H1 (cell line): ENCODE measurements at regions not wholly inside any gene's neighbourhood (a gene's known extent, or its start where the extent isn't known, plus 50 kb on each side); places are given as distances from the start of the nearest gene placed in this dataset.

Source experiments
- CTCF ChIA-PET: fragments of 300-600 bp; sonication (Branson Sonifier 250); formaldehyde crosslinking; loops from one replicate; lab custom pipeline; 2021; ENCODE audit not compliant: partially characterized antibody; lab: Charles Lee
- POLR2A ChIA-PET: fragments of 300-600 bp; sonication (Branson Sonifier 250); formaldehyde crosslinking; loops from one replicate; lab custom pipeline; 2021; ENCODE audit warnings: inconsistent platforms; ENCODE audit not compliant: partially characterized antibody; lab: Charles Lee
- DNase-seq, 2 experiments: peaks; one replicate each; pipeline versions ENCODE4 v3.0.0 to v3.0.0-alpha.2; 2010 to 2022; ENCODE audit warnings: low spot score in 2 of 2, low read depth in 1 of 2, mixed read lengths in 1 of 2
- FAIRE-seq: peaks from 2 replicates; lab custom pipeline; 2011; peaks lifted over from hg19 to GRCh38; lab: Jason Lieb, UNC
- H2AFZ ChIP-seq: 2 replicates; pipeline ENCODE4 v1.8.1; 2012; ENCODE audit warnings: low read length, inconsistent platforms
- H2AK5ac ChIP-seq: 2 replicates; pipeline ENCODE4 v1.6.1; 2013; ENCODE audit warnings: low read depth, low read length
- H2BK120ac ChIP-seq: replicated peaks from 2 replicates; pipeline ENCODE3; 2013; ENCODE audit warnings: low read depth, low read length, inconsistent platforms
- H2BK12ac ChIP-seq: 2 replicates; pipeline ENCODE4 v1.6.1; 2013; ENCODE audit warnings: low read depth, low read length
- H2BK15ac ChIP-seq: 2 replicates; pipeline ENCODE4 v1.6.1; 2013; ENCODE audit warnings: low read length
- H2BK20ac ChIP-seq: 2 replicates; pipeline ENCODE4 v1.6.1; 2013; ENCODE audit warnings: low read length
- H2BK5ac ChIP-seq: 2 replicates; pipeline ENCODE4 v1.6.1; 2013; ENCODE audit warnings: low read depth, low read length
- H3K14ac ChIP-seq: 2 replicates; pipeline ENCODE4 v1.6.1; 2013; ENCODE audit warnings: inconsistent platforms; ENCODE audit not compliant: insufficient read length
- H3K18ac ChIP-seq: 2 replicates; pipeline ENCODE4 v1.6.1; 2013; ENCODE audit warnings: low read length; ENCODE audit errors: extremely low read depth
- H3K23ac ChIP-seq: 2 replicates; pipeline ENCODE4 v1.6.1; 2013; ENCODE audit warnings: inconsistent platforms; ENCODE audit not compliant: insufficient read length
- H3K23me2 ChIP-seq: 2 replicates; pipeline ENCODE4 v1.6.1; 2013; ENCODE audit warnings: low read depth, low read length
- H3K27ac ChIP-seq: 2 replicates; pipeline ENCODE4 v1.6.1; 2011; ENCODE audit warnings: low read depth, low read length, inconsistent platforms
- H3K27me3 ChIP-seq, 4 experiments: replicated peaks in 1 of 4; 1 replicate in 1 of 4; 2 replicates in 3 of 4; pipeline versions ENCODE4 v1.6.1 to v1.8.1; 2011 to 2013; ENCODE audit warnings: low read length in 3 of 4, mild to moderate bottlenecking in 3 of 4, inconsistent platforms in 2 of 4, mixed read lengths in 2 of 4, moderate library complexity in 1 of 4; ENCODE audit not compliant: control insufficient read depth in 3 of 4, insufficient read depth in 3 of 4; ENCODE audit errors: extremely low read depth in 1 of 4
- H3K36me3 ChIP-seq, 4 experiments: 2 replicates each; pipeline versions ENCODE4 v1.6.1 to v1.8.1; 2011 to 2013; ENCODE audit warnings: mild to moderate bottlenecking in 4 of 4, low read length in 3 of 4, moderate library complexity in 2 of 4, control low read depth in 1 of 4, inconsistent platforms in 1 of 4; ENCODE audit not compliant: insufficient read depth in 4 of 4, control insufficient read depth in 2 of 4
- H3K4ac ChIP-seq: replicated peaks from 2 replicates; pipeline ENCODE3; 2013; ENCODE audit warnings: low read length, low read depth, mixed read lengths, inconsistent platforms; ENCODE audit not compliant: insufficient read length
- H3K4me1 ChIP-seq, 4 experiments: replicated peaks in 1 of 4; 1 replicate in 1 of 4; 2 replicates in 3 of 4; pipeline versions ENCODE4 v1.6.1 to v1.8.1; 2011 to 2013; ENCODE audit warnings: low read length in 3 of 4, inconsistent platforms in 2 of 4, mixed read lengths in 1 of 4; ENCODE audit not compliant: insufficient read depth in 4 of 4, control insufficient read depth in 3 of 4
- H3K4me2 ChIP-seq, 2 experiments: 2 replicates each; pipeline versions ENCODE4 v1.6.1 to v1.8.1; 2011 to 2013; ENCODE audit warnings: low read depth in 2 of 2, low read length in 2 of 2, control low read depth in 1 of 2, inconsistent platforms in 1 of 2, mild to moderate bottlenecking in 1 of 2; ENCODE audit not compliant: insufficient read depth in 1 of 2
- H3K4me3 ChIP-seq, 4 experiments: fragments of 200-600, 300-600 bp in 1 of 4; sonication (generic), shearing (Covaris generic), sonication (Bioruptor Twin) in 1 of 4; 2 replicates each; pipeline versions ENCODE4 v1.5.1 to v1.8.1; 2011 to 2016; ENCODE audit warnings: low read length in 4 of 4, low read depth in 3 of 4, control low read depth in 2 of 4, inconsistent platforms in 2 of 4, mild to moderate bottlenecking in 2 of 4, mixed read lengths in 1 of 4, moderate library complexity in 1 of 4; ENCODE audit not compliant: insufficient read depth in 2 of 4; ENCODE audit errors: extremely low read depth in 1 of 4
- H3K56ac ChIP-seq: replicated peaks from 2 replicates; pipeline ENCODE3; 2013; ENCODE audit warnings: low read depth, mild to moderate bottlenecking, mixed read lengths, low read length, inconsistent platforms; ENCODE audit not compliant: insufficient read length
- H3K79me1 ChIP-seq: 2 replicates; pipeline ENCODE4 v1.6.1; 2013; ENCODE audit warnings: low read depth, low read length, control low read depth
- H3K79me2 ChIP-seq, 2 experiments: 2 replicates each; pipeline versions ENCODE4 v1.6.1 to v1.8.1; 2012 to 2013; ENCODE audit warnings: low read length in 2 of 2, mild to moderate bottlenecking in 2 of 2, inconsistent platforms in 1 of 2; ENCODE audit not compliant: insufficient read depth in 2 of 2, control insufficient read depth in 1 of 2
- H3K9ac ChIP-seq, 4 experiments: replicated peaks in 1 of 4; 1 replicate in 1 of 4; 2 replicates in 3 of 4; pipeline versions ENCODE4 v1.6.1 to v1.8.1; 2011 to 2013; ENCODE audit warnings: low read depth in 3 of 4, low read length in 3 of 4, control low read depth in 2 of 4, mild to moderate bottlenecking in 2 of 4, moderate library complexity in 2 of 4, inconsistent platforms in 1 of 4; ENCODE audit errors: extremely low read depth in 1 of 4
- H3K9me3 ChIP-seq, 2 experiments: 2 replicates each; pipeline versions ENCODE4 v1.6.1 to v1.8.1; 2012 to 2013; ENCODE audit warnings: mild to moderate bottlenecking in 2 of 2, moderate library complexity in 2 of 2, control low read depth in 1 of 2, inconsistent platforms in 1 of 2, low read depth in 1 of 2, low read length in 1 of 2, mixed read lengths in 1 of 2; ENCODE audit not compliant: insufficient read depth in 2 of 2
- H4K20me1 ChIP-seq, 2 experiments: replicated peaks in 1 of 2; 2 replicates each; pipeline versions ENCODE3 to v1.8.1; 2011 to 2013; ENCODE audit warnings: inconsistent platforms in 2 of 2, low read length in 2 of 2, mild to moderate bottlenecking in 1 of 2; ENCODE audit not compliant: insufficient read depth in 2 of 2, control insufficient read depth in 1 of 2
- H4K5ac ChIP-seq: 2 replicates; pipeline ENCODE4 v1.6.1; 2013; ENCODE audit warnings: low read length, low read depth, mixed read lengths, inconsistent platforms; ENCODE audit not compliant: insufficient read length
- H4K8ac ChIP-seq: 2 replicates; pipeline ENCODE4 v1.8.0; 2013; ENCODE audit warnings: mild to moderate bottlenecking, moderate library complexity, low read length, inconsistent platforms; ENCODE audit not compliant: insufficient read depth; ENCODE audit errors: extremely low read depth
- H4K91ac ChIP-seq: replicated peaks from 2 replicates; pipeline ENCODE3; 2013; ENCODE audit warnings: low read length, mixed read lengths, inconsistent platforms; ENCODE audit not compliant: insufficient read length
- BCL11A ChIP-seq, 2 experiments: IDR thresholded peaks; one replicate each; pipeline ENCODE4 v1.6.1; 2011; ENCODE audit warnings: low read depth in 2 of 2, low read length in 2 of 2, mild to moderate bottlenecking in 2 of 2
- SIN3A ChIP-seq, 2 experiments: IDR thresholded peaks in 1 of 2; conservative IDR thresholded peaks in 1 of 2; 2 replicates each; pipeline ENCODE4 v1.6.1; 2011 to 2012; ENCODE audit warnings: low read length in 2 of 2, improper control_type of control experiment in 1 of 2, low read depth in 1 of 2, mild to moderate bottlenecking in 1 of 2
- TF ChIP-seq, protein P1 (sequence below): IDR thresholded peaks from 2 replicates; pipeline ENCODE4 v1.6.1; 2011; ENCODE audit warnings: low read depth, mild to moderate bottlenecking, low read length; ENCODE audit not compliant: insufficient read depth

DNA sequence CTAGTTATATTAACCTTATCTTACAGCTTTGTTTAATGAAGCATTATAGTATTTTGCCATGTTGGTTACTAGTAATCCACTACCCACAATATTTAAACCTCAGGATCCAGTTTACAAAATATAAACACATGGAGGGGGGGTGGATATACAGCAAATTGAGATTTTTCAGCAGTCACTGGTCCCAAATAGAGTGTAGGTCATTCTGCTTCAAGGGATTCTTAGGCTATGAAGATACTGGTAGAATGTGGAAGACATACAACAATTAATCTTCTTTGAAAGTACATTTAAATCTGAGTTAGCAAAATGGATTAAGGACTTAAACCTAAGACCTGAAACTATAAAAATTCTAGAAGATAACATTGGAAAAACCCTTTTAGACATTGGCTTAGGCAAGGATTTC, 569.6 kb downstream of the ZNF674 start:
- no peak for FAIRE-seq
- DNase-seq, result no peak
- H4K91ac ChIP-seq, result no peak overlapping the region
- no peak overlapping the region for H3K56ac ChIP-seq
- ChIA-PET POLR2A (no interaction called here), CTCF (no interaction called here)
- no peak overlapping the region for H2AFZ ChIP-seq
- H3K27me3 ChIP-seq, result no peaks in the 10 kb centered on the region
- no peak overlapping the region for H3K4me3 ChIP-seq
- no peak overlapping the region for H2BK5ac ChIP-seq
- H3K4me2 ChIP-seq, result no peak overlapping the region
- H4K5ac ChIP-seq, result no peak overlapping the region
- H4K20me1 ChIP-seq, result no peaks in the 10 kb centered on the region
- no peaks in the 10 kb centered on the region for H3K79me2 ChIP-seq
- peaks cover 0 to 3% (median 0%) of the 10 kb centered on the region in 4 experiments; a peak in 1 of 7 replicates for H3K4me1 ChIP-seq
- H2BK120ac ChIP-seq, result no peak overlapping the region
- H2BK15ac ChIP-seq, result no peak overlapping the region
- no peak overlapping the region for H3K14ac ChIP-seq
- H3K18ac ChIP-seq, result no peak overlapping the region
- H3K27ac ChIP-seq, result no peak overlapping the region
- H3K9ac ChIP-seq, result no peak overlapping the region
- H2AK5ac ChIP-seq, result no peak overlapping the region
- no peak overlapping the region for H3K4ac ChIP-seq
- H3K23ac ChIP-seq, result no peak overlapping the region
- no peaks in the 10 kb centered on the region for H3K23me2 ChIP-seq
- H3K79me1 ChIP-seq, result no peaks in the 10 kb centered on the region
- no peaks in the 10 kb centered on the region for H3K9me3 ChIP-seq
- H3K36me3 ChIP-seq, result no peaks in the 10 kb centered on the region
- no peak overlapping the region for H2BK20ac ChIP-seq
- H4K8ac ChIP-seq, result no peak overlapping the region
- H2BK12ac ChIP-seq, result no peak overlapping the region
- TF ChIP-seq SIN3A (conservative IDR thresholded peaks at IDR 0.05 in 1 of 2, IDR thresholded peaks at IDR 0.05 in 1 of 2; ENCODE audit: low read depth in 1 of 2, low read length in 2 of 2), result no peak
- TF ChIP-seq BCL11A (IDR thresholded peaks at IDR 0.05; ENCODE audit: low read depth in 2 of 2, low read length in 2 of 2), result no peak
- TF ChIP-seq, protein P1, sequence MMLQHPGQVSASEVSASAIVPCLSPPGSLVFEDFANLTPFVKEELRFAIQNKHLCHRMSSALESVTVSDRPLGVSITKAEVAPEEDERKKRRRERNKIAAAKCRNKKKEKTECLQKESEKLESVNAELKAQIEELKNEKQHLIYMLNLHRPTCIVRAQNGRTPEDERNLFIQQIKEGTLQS, result no peak
